SH-SY5Y (cell line): ENCODE measurements at regions not wholly inside any gene's neighbourhood (a gene's known extent, or its start where the extent isn't known, plus 50 kb on each side); places are given as distances from the start of the nearest gene placed in this dataset.

ENCODE experiments used
- GATA2 ChIP-seq: IDR thresholded peaks from 2 replicates; pipeline ENCODE4 v1.6.1; 2011; ENCODE audit warnings: mild to moderate bottlenecking, low read depth, low read length
- GATA3 ChIP-seq: IDR thresholded peaks from 2 replicates; pipeline ENCODE4 v1.6.1; 2011; ENCODE audit warnings: low read depth, mild to moderate bottlenecking, low read length, moderate library complexity

DNA sequence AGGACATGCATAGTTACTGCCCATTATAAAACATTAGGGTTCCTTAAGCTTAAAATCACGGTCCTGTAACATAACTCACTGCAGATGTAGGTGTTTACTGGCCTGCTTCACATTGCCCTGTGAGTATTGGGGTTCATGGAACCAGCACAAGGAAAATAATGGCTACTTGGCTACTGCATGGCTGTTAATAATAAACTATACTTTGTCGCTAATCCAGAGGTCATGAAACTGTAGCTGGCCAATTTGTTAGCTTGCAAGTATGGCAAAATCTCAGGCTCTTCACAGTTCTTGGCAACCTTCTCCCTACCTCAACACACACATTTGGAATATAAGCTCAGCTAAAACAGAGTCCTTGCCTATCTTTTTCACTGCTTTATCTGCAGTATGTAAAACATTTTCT, 274.0 kb upstream of the NR5A2 start:
- no peak for TF ChIP-seq GATA3
- no peak for TF ChIP-seq GATA2
